ENCODE measurements at regions not wholly inside any gene's neighbourhood (a gene's known extent, or its start where the extent isn't known, plus 50 kb on each side); places are given as distances from the start of the nearest gene placed in this dataset.
"Not testable (repeated sequence)": the region's sequence is repeated elsewhere in the genome, so short reads cannot be mapped to it uniquely, and the experiment has no call there.

DNA sequence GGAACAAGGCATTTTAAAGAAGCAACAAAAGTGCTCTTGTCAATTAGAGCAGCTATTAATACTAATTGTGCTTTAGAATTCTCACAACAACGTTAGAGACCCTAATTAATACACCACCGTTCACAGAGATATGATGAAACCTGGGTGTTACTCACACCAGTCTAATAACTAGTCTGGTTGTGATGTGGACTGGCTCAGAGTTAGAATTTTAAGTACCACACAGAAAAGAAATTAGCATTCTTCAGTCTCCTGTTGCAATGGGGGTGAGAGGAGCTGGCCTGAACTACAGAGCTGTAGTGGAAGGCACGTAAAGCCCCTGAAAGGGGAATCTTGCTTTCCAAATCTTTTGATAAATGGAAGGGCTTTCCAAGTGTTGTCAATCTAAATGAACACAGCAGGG is 240.8 kb upstream of the TOX3 start:
- no peak for DNase-seq (ENCODE audit: low spot score)

- DNase-seq (ENCODE audit: low spot score), result no peak
Observed at GRCh38 chr16:52786091-52786490, 239.1 kb upstream of the TOX3 start.

DNA sequence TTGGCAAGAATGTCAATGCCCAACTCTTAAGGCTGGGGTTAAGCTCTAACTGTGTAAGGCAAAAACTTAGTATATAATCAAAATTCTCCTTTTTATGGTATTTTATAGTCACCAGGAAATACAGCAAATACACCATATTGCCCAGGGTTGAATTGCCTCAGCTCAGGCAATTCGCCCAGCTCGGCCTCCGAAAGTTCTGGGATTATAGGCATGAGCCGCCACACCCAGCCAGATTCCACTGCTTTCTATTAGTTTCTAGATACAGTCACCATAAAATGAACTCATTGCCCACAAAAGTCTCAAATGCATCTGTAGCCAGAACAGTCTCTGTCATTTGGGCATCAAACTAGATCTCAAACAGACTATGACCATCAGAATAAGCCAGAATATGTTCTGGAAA is 238.7 kb upstream of the TOX3 start:
- DNase-seq (ENCODE audit: low spot score), result no peak

GRCh38 chr16:52783616-52784015 is 236.7 kb upstream of the TOX3 start:
- DNase-seq (ENCODE audit: low spot score), result no peak

GRCh38 chr16:52781005-52781630 is 234.2 kb upstream of the TOX3 start:
- DNase-seq (ENCODE audit: low spot score), result no peak

DNA sequence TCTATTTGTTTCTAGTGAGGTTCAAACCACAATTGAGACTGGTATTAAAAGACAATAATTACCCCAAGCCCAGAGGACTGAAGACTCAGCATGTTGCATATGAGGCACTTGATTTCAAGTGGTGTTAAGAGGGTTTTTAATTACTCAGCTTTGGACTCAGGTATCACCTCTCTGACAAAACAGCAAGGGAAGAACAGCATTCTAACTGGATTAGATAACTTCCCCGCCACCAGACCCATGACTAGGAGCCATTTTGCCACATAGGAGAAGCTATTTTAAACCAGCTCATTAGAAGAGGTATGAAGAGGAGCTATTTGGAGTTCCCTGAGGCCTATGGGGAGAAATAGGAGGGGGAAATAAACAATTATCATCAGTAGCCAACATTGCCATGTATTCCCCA is 226.1 kb upstream of the TOX3 start:
- DNase-seq (ENCODE audit: low spot score), result no peak

- DNase-seq (ENCODE audit: low spot score), result no peak
Observed at GRCh38 chr16:52770828-52771227, 223.9 kb upstream of the TOX3 start.

GRCh38 chr16:52758473-52758855 is 211.5 kb upstream of the TOX3 start:
- no peak for DNase-seq (ENCODE audit: low spot score)

DNA sequence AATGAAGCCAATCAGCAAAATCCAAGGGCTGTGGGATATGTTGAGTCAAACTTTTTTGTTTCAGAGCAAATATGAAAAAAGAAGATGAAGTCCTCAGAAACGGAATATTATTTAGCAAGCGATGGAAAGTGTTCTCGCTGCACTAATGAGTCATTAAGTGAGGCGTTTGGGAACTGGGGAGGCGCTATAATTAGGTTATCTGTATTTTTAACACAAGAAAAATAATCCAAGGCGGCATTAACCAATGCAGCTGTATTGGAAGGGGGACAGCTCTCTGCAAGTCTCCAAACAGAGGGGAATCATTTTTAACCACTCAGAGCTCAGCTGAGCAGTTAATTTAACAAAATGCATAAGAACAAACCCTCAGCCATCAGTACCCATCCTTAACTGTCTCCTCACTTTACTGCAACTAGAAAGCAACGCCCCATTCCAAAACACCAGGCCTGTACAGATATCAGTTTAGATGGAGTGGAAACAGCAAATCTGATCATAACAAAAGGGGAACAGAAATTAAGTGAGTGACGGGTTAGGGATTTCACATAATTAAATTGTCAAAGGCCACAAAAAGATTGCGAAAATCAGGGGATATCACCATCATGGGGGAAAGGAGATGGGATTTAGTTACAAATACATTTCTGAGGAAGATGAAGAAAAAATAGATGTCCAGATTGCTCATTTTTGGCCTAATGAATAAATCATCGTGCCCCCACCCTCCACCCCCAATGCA is 211.0 kb upstream of the TOX3 start:
- DNase-seq (ENCODE audit: low spot score), result no peak

GRCh38 chr16:52756812-52757517 is 210.0 kb upstream of the TOX3 start:
- DNase-seq (ENCODE audit: low spot score), result no peak

- DNase-seq (ENCODE audit: low spot score), result no peak
Observed at GRCh38 chr16:52755396-52755795, 208.5 kb upstream of the TOX3 start.

- DNase-seq (ENCODE audit: low spot score), result no peak
Observed at GRCh38 chr16:52751035-52751434, 204.1 kb upstream of the TOX3 start.

DNA sequence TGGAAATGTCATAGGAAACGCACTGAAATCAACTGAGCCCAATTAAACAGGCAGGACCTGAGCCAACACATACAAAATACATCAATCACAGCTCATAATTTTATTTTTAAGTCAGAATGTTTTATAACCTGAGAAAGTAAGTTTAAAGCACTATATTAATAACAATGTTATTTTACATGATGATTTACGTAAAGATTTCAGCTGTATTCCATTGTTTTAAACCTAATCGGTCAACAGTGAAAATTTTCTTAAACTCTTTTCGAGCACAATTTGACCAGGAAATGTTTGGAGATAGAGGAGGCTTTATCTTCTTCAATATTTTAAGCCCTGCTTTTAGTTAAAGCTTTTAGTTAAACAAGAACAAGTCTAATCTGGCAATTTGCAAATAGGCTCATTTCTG is 201.8 kb upstream of the TOX3 start:
- DNase-seq (ENCODE audit: low spot score), result no peak

GRCh38 chr16:52747088-52747595 is 200.2 kb upstream of the TOX3 start:
- no peak for DNase-seq (ENCODE audit: low spot score)

GRCh38 chr16:52743707-52744106 is 196.8 kb upstream of the TOX3 start:
- no peak for DNase-seq (ENCODE audit: low spot score)

DNA sequence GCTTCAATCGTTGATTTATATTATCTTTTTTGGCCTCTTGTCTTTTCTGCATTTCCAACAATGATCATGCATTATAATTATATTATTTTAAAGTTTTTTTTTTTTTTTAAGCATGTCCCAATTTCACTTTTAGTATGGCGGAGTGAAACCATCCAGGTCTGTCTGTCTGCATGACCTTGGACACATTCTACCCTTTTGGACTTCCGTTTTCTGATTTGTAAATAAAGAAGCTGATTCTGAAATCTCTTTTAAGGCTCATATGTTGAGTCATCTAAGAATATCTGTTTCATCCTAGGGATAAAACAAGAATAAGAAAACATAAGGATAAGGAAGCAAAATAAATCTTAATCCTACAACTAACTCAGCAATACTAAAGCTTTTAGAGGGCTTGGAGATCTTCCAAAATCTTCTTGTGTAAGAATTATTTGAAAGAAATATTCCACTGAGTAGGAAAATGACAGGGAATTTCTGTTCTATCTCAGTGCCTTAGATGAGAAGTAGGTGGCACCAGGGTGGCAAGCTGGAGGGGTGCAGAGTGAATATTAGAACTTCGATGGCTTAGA is 195.7 kb upstream of the TOX3 start:
- no peak for DNase-seq (ENCODE audit: low spot score)

DNA sequence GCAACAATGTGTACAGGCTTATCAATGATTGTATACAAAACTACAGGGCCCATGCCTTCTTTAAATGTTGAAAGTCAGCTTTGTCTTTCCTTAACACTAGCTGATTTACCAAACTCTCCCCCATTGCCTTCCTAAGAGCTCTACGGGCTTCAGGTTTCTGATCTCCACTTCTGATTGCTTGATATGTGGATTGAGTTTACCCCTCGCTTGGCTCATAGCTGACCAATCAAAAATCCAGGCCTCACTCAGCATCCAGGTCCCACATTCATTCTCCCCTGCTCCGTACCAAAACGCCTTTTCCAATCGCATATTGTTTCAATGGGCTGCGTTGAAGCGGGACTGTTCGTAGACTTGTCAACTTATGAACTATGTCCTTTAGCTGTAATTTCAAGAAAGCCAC is 195.1 kb upstream of the TOX3 start:
- no peak for DNase-seq (ENCODE audit: low spot score)

- DNase-seq (ENCODE audit: low spot score), result no peak
Observed at GRCh38 chr16:52741351-52741750, 194.4 kb upstream of the TOX3 start.

DNA sequence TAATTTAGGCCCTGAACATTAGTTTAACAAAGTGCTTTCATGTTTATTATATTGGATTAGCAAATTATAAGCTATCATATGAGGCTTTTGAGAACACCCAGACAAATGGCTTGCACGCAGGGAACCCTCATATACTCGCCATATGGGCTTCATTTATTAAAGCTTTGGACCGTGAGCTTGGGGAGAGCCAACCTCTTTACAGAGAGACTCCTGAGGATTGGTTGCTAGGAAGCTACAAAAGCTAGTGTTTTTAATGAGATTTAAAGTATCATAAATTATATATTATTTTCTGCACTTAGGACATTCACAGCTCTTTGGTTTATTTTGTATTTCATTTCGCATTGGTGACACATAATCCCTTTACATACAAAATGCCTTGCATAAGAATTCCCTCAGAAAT is 193.8 kb upstream of the TOX3 start:
- DNase-seq (ENCODE audit: low spot score), result no peak

DNA sequence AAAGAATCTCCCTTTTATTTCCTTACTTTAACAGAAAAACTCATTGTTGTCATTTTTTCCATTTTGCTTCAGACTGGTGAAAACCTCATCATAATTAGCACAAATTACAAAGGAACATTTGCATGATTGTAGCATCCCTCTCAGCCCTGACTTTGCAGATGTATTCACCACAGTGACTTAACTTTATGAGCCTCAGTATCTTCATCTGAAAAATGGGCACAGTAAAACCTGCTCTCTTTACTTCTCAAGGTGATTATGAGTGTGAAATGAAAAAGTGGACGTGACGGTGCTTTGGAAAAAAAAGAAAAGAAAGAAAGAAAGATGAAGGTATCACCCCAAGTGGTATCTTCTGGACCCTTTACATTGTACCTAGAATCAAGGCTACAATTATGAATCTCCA is 193.4 kb upstream of the TOX3 start:
- no peak for DNase-seq (ENCODE audit: low spot score)

- DNase-seq (ENCODE audit: low spot score), result not testable (repeated sequence)
Observed at GRCh38 chr16:52738992-52739391, 192.0 kb upstream of the TOX3 start.

GRCh38 chr16:52731219-52731875 is 184.4 kb upstream of the TOX3 start:
- no peak for DNase-seq (ENCODE audit: low spot score)

Measured in A172 (cell line).